D721Med (cell line): ENCODE measurements at regions not wholly inside any gene's neighbourhood (a gene's known extent, or its start where the extent isn't known, plus 50 kb on each side); places are given as distances from the start of the nearest gene placed in this dataset.

Source experiments
- DNase-seq: peaks from one replicate; pipeline ENCODE4 v3.0.0; 2011; ENCODE audit warnings: low spot score; ENCODE audit not compliant: insufficient read length
- FAIRE-seq: peaks from 2 replicates; lab custom pipeline; 2011; peaks lifted over from hg19 to GRCh38; lab: Jason Lieb, UNC
- CTCF ChIP-seq: IDR thresholded peaks from 2 replicates; pipeline ENCODE4 v1.5.1; 2012; ENCODE audit warnings: mild to moderate bottlenecking, control low read depth; ENCODE audit not compliant: insufficient read depth; ENCODE audit errors: missing control alignments

GRCh38 chr13:94968757-94969086 is 256.4 kb upstream of the SOX21 start:
- FAIRE-seq = no peak
- DNase-seq = no peak
- TF ChIP-seq CTCF = no peak

GRCh38 chr13:94968040-94968756 is 255.9 kb upstream of the SOX21 start:
- DNase-seq (peak; percentile 16), FAIRE-seq (no peak)
- peak; percentile 7 for TF ChIP-seq CTCF

- no peak for FAIRE-seq
- peak; percentile 19 for DNase-seq
- no peak for TF ChIP-seq CTCF
Measured at GRCh38 chr13:94967183-94968039, 255.1 kb upstream of the SOX21 start.

GRCh38 chr13:94966422-94966955 is 254.1 kb upstream of the SOX21 start:
- no peak for TF ChIP-seq CTCF
- peak; percentile 25 for FAIRE-seq
- no peak for DNase-seq

- no peak for DNase-seq
- FAIRE-seq = no peak
- no peak for TF ChIP-seq CTCF
Measured at GRCh38 chr13:94959626-94960025, 247.3 kb upstream of the SOX21 start.

- no peak for TF ChIP-seq CTCF
- DNase-seq = no peak
- FAIRE-seq = no peak
Measured at GRCh38 chr13:94956417-94957110, 244.2 kb upstream of the SOX21 start.
